Mesendoderm (in vitro differentiated cells): ENCODE measurements at regions not wholly inside any gene's neighbourhood (a gene's known extent, or its start where the extent isn't known, plus 50 kb on each side); places are given as distances from the start of the nearest gene placed in this dataset. TPM values are rescaled to one million over a fixed set of nuclear protein-coding genes. Genes with fewer than 3 reads are reported as not detected.

Experiments
- small RNA-seq: library from polyadenylated mRNA; stranded (forward); fragments of <200 nt; extraction: miRNeasy Mini kit (QIAGEN cat#:217004); gene quantifications from one replicate; pipeline ENCODE3, GENCODE V24; 2013; ENCODE audit not compliant: insufficient read depth

Small RNAs in the stretch of these regions (small RNA-seq; reads per million reads assigned to genes)
- gene AC022523.2 (not detected), gene RF00026 (not detected), gene RNU6-1186P (not detected)
